A673 (cell line): ENCODE measurements at regions not wholly inside any gene's neighbourhood (a gene's known extent, or its start where the extent isn't known, plus 50 kb on each side); places are given as distances from the start of the nearest gene placed in this dataset.

ENCODE experiments used
- BruUV-seq: library from RNA; stranded (reverse); fragments of 400-500 nt; replicated peaks from 2 replicates; lab custom pipeline; 2021; lab: Mats Ljungman, UMichigan
- CTCF ChIA-PET: fragments of 300-600 bp; sonication (Branson Sonifier 250); formaldehyde crosslinking; loops from one replicate; lab custom pipeline; 2022; ENCODE audit warnings: antibody characterized with exemption; lab: Charles Lee
- POLR2A ChIA-PET: fragments of 300-600 bp; sonication (Branson Sonifier 250); formaldehyde crosslinking; loops from one replicate; lab custom pipeline; 2022; ENCODE audit warnings: antibody characterized with exemption; ENCODE audit not compliant: low non-redundant PET; lab: Charles Lee
- DNase-seq: peaks from one replicate; pipeline ENCODE4 v3.0.0-alpha.2; 2015; ENCODE audit warnings: low spot score
- H3K27ac ChIP-seq: fragments of 200-600 bp; sonication (generic); 2 replicates; pipeline ENCODE4 v1.5.1; 2016; ENCODE audit warnings: mixed run types, low read depth, mild to moderate bottlenecking, mixed read lengths, antibody characterized with exemption, low read length; ENCODE audit not compliant: poor library complexity, severe bottlenecking
- H3K27me3 ChIP-seq: fragments of 200-600 bp; sonication (generic); replicated peaks from 2 replicates; pipeline ENCODE4 v1.6.1; 2017; ENCODE audit warnings: mixed run types, low read depth, mild to moderate bottlenecking, mixed read lengths, antibody characterized with exemption, low read length; ENCODE audit not compliant: insufficient read depth, poor library complexity
- H3K36me3 ChIP-seq: fragments of 200-600 bp; sonication (generic); 2 replicates; pipeline ENCODE4 v1.6.1; 2016; ENCODE audit warnings: mixed run types, mild to moderate bottlenecking, mixed read lengths, antibody characterized with exemption, low read length; ENCODE audit not compliant: insufficient read depth, poor library complexity, severe bottlenecking
- H3K4me1 ChIP-seq: fragments of 200-600 bp; sonication (generic); 2 replicates; pipeline ENCODE4 v1.6.1; 2017; ENCODE audit warnings: mixed run types, mild to moderate bottlenecking, mixed read lengths, antibody characterized with exemption, low read length; ENCODE audit not compliant: insufficient read depth, poor library complexity, severe bottlenecking
- H3K4me3 ChIP-seq: fragments of 200-600 bp; sonication (generic); 2 replicates; pipeline ENCODE4 v1.5.1; 2016; ENCODE audit warnings: low read depth, mixed run types, mild to moderate bottlenecking, mixed read lengths, low read length; ENCODE audit not compliant: poor library complexity, severe bottlenecking
- H3K9me3 ChIP-seq: fragments of 200-600 bp; sonication (generic); 2 replicates; pipeline ENCODE4 v1.6.1; 2016; ENCODE audit warnings: mixed run types, low read depth, mild to moderate bottlenecking, mixed read lengths, antibody characterized with exemption, low read length; ENCODE audit not compliant: poor library complexity, severe bottlenecking
- EZH2 ChIP-seq: fragments of 200-600 bp; sonication (generic); IDR thresholded peaks from 2 replicates; pipeline ENCODE4 v1.6.1; 2017; ENCODE audit warnings: borderline replicate concordance, low read depth, mild to moderate bottlenecking, mixed read lengths, antibody characterized with exemption, low read length; ENCODE audit not compliant: poor library complexity, severe bottlenecking
- intact Hi-C: fragments of 100-400 bp; cut with micrococcal nuclease; formaldehyde crosslinking; loops from one replicate; pipeline ENCODE4 v1.10.0; 2022; ENCODE audit not compliant: unreplicated experiment
- TF ChIP-seq, protein P1 (sequence below): fragments of 300-800, 200-600 bp; sonication (generic); conservative IDR thresholded peaks from 2 replicates; pipeline ENCODE4 v1.5.1; 2017; ENCODE audit warnings: low read depth, mild to moderate bottlenecking, antibody characterized with exemption, low read length, moderate library complexity, mixed read lengths

GRCh38 chr11:57871231-57871630 is 109.6 kb downstream of the CTNND1 start:
- no TSS peak for BruUV-seq
- ChIA-PET POLR2A (no interaction called here), CTCF (no interaction called here)
- peaks cover 5% of the 10 kb centered on the region for H3K27me3 ChIP-seq
- H3K4me1 ChIP-seq = no peaks in the 10 kb centered on the region
- intact Hi-C loops = no loop called here
- H3K4me3 ChIP-seq = no peak overlapping the region
- no peaks in the 10 kb centered on the region for H3K36me3 ChIP-seq
- TF ChIP-seq EZH2 = no peak
- TF ChIP-seq, protein P1, sequence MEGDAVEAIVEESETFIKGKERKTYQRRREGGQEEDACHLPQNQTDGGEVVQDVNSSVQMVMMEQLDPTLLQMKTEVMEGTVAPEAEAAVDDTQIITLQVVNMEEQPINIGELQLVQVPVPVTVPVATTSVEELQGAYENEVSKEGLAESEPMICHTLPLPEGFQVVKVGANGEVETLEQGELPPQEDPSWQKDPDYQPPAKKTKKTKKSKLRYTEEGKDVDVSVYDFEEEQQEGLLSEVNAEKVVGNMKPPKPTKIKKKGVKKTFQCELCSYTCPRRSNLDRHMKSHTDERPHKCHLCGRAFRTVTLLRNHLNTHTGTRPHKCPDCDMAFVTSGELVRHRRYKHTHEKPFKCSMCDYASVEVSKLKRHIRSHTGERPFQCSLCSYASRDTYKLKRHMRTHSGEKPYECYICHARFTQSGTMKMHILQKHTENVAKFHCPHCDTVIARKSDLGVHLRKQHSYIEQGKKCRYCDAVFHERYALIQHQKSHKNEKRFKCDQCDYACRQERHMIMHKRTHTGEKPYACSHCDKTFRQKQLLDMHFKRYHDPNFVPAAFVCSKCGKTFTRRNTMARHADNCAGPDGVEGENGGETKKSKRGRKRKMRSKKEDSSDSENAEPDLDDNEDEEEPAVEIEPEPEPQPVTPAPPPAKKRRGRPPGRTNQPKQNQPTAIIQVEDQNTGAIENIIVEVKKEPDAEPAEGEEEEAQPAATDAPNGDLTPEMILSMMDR = no peak
- H3K9me3 ChIP-seq = no peaks in the 10 kb centered on the region
- H3K27ac ChIP-seq = no peak overlapping the region
- no peak for DNase-seq

DNA sequence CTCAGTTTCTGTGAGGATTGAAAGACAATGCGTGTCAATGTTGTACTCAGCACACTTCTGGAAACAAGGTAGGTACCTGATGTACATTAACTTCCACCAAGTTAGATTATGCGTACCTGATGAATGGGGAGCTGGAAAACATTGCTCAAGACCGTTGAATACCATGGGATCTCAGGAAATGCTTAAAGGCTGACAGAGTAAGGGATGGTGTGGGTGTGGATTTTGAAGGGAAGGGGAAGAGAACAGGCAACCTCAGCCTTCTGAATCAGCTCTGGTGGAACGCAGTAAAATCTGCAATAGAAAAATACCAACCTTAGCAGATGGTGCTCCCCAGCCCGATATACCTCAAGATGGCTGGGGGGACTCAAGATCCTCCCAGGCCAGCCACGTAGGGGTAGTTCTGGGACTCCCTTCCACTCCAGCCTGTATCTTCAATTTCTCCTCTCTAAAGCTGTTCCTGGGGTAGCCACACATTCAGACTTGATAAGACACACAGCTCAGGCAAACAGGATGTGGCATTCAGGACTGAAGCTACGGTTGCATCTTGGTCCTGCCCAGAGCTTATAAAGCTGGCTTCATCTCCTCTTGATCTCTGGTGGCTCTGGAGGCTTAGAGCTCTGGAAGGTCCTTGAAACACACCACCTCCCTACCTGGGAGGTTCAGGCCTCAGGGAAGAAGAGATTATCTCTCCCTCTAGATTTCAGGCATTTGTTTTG is 111.8 kb downstream of the CTNND1 start:
- H3K36me3 ChIP-seq = no peaks in the 10 kb centered on the region
- no peak overlapping the region for H3K4me3 ChIP-seq
- TF ChIP-seq, protein P1 = no peak
- no peak for TF ChIP-seq EZH2
- intact Hi-C loops = no loop called here
- BruUV-seq = no TSS peak
- H3K27me3 ChIP-seq = peaks cover 5% of the 10 kb centered on the region
- no peaks in the 10 kb centered on the region for H3K4me1 ChIP-seq
- DNase-seq = no peak
- no peaks in the 10 kb centered on the region for H3K9me3 ChIP-seq
- no peak overlapping the region for H3K27ac ChIP-seq
- CTCF ChIA-PET = no interaction called here
- POLR2A ChIA-PET = no interaction called here

DNA sequence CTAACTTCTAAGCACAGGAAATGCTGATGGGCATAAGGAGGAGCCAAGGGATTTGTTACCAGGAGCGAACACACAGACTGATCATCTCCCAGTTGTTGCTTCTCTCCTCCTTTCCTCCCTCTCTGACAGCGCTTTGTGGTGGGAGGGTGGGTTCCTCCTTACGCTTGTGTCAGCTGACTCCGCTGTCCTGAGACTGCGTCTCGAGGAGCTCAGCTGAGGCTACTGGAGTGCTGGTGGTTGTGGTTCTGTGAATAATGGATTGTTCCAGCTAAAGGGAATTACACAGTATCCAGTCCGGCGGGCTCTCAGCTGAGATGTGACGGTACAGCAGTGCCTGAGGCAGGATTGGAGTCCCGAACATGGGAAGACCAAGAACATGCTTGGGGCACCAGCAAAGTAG is 113.4 kb downstream of the CTNND1 start:
- DNase-seq = peak; percentile 8
- Histone ChIP-seq H3K27me3 (peaks cover 5% of the 10 kb centered on the region), H3K4me3 (no peak overlapping the region), H3K36me3 (no peaks in the 10 kb centered on the region), H3K4me1 (no peaks in the 10 kb centered on the region), H3K27ac (no peak overlapping the region), H3K9me3 (no peaks in the 10 kb centered on the region)
- no TSS peak for BruUV-seq
- intact Hi-C loops = no loop called here
- CTCF ChIA-PET = no interaction called here
- POLR2A ChIA-PET = no interaction called here
- TF ChIP-seq, protein P1 = no peak
- TF ChIP-seq EZH2 = no peak
